Glutamatergic neuron (in vitro differentiated cells): ENCODE measurements at regions not wholly inside any gene's neighbourhood (a gene's known extent, or its start where the extent isn't known, plus 50 kb on each side); places are given as distances from the start of the nearest gene placed in this dataset.

ENCODE experiments used
- DNase-seq: peaks from one replicate; pipeline ENCODE4 v3.0.0; 2022
- H3K27ac Mint-ChIP-seq: one replicate; pipeline ENCODE4 v1.8.0; 2020; ENCODE audit warnings: mild to moderate bottlenecking, mixed read lengths, inconsistent platforms; ENCODE audit not compliant: unreplicated experiment
- H3K27me3 Mint-ChIP-seq: one replicate; pipeline ENCODE4 v1.8.0; 2020; ENCODE audit warnings: mild to moderate bottlenecking, moderate library complexity, mixed read lengths, inconsistent platforms; ENCODE audit not compliant: unreplicated experiment
- H3K36me3 Mint-ChIP-seq: one replicate; pipeline ENCODE4 v1.8.0; 2020; ENCODE audit warnings: mild to moderate bottlenecking, mixed read lengths, inconsistent platforms; ENCODE audit not compliant: unreplicated experiment
- H3K4me1 Mint-ChIP-seq: one replicate; pipeline ENCODE4 v1.8.0; 2020; ENCODE audit warnings: mild to moderate bottlenecking, low read depth, mixed read lengths, inconsistent platforms; ENCODE audit not compliant: unreplicated experiment
- H3K4me3 Mint-ChIP-seq: one replicate; pipeline ENCODE4 v1.8.0; 2020; ENCODE audit warnings: mild to moderate bottlenecking, mixed read lengths, inconsistent platforms; ENCODE audit not compliant: unreplicated experiment
- H3K9me3 Mint-ChIP-seq: one replicate; pipeline ENCODE4 v1.8.0; 2020; ENCODE audit warnings: mild to moderate bottlenecking, moderate library complexity, mixed read lengths, inconsistent platforms; ENCODE audit not compliant: unreplicated experiment
- CTCF ChIP-seq: fragments of 200-600 bp; sonication (generic); IDR thresholded peaks from one replicate; pipeline ENCODE4 v1.5.0; 2021; ENCODE audit not compliant: partially characterized antibody, unreplicated experiment

DNA sequence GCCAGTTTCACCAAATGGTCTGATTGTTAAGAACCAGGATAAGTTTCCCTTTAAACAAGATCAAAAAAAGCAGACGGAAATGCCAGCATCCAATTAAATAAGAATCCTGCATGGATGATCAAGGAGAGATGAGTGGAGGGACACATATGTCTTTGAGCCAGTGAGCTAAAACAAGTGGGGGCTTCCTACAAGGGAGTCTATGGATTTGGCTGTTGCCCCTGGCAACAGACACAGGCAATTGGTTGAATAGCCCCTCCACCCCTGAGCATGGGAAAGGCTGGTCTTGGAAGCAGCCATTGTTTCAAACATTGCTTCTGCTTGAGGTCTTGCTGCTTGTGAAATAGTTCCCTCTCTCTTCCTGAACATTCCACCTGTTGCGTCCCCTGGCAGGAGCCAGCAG, 374.7 kb upstream of the ERCC4 start:
- no peak for TF ChIP-seq CTCF
- Mint-ChIP-seq H3K27me3 (peaks cover 3% of the 10 kb centered on the region), H3K9me3 (no peaks in the 10 kb centered on the region), H3K27ac (no peak overlapping the region), H3K4me1 (no peaks in the 10 kb centered on the region), H3K36me3 (no peaks in the 10 kb centered on the region), H3K4me3 (no peak overlapping the region)
- DNase-seq, result no peak

DNA sequence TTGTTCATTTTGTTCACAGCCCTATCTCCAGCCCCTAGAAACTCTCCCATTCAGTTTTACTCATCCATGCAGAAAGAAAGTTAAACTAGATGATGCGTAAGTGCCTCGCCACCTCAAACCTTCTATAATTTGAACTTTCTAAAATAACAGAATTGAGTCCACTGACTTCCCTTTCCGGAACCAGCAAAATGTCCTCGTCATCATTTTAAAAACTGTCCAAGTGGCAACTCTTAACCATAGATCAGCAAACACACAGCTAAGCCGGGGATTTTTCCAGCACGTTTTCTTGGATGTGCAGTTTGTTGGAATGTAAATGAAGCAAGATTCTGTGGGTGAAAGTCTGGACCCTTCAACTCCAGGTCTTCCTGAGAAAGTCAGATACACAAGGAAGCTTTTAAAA, 369.7 kb upstream of the ERCC4 start:
- Mint-ChIP-seq H3K4me1 (peaks cover 2% of the 10 kb centered on the region), H3K9me3 (no peaks in the 10 kb centered on the region), H3K4me3 (no peak overlapping the region), H3K27me3 (no peaks in the 10 kb centered on the region), H3K27ac (no peak overlapping the region), H3K36me3 (no peaks in the 10 kb centered on the region)
- TF ChIP-seq CTCF, result no peak
- no peak for DNase-seq

- peak; percentile 19 for TF ChIP-seq CTCF
- no peaks in the 10 kb centered on the region for H3K36me3 Mint-ChIP-seq
- H3K27ac Mint-ChIP-seq, result no peak overlapping the region
- H3K4me3 Mint-ChIP-seq, result no peak overlapping the region
- H3K27me3 Mint-ChIP-seq, result no peaks in the 10 kb centered on the region
- H3K9me3 Mint-ChIP-seq, result no peaks in the 10 kb centered on the region
- H3K4me1 Mint-ChIP-seq, result peaks cover 2% of the 10 kb centered on the region
- no peak for DNase-seq
These were observed 367.6 kb upstream of the ERCC4 start for GRCh38 chr16:13552062-13552959.

DNA sequence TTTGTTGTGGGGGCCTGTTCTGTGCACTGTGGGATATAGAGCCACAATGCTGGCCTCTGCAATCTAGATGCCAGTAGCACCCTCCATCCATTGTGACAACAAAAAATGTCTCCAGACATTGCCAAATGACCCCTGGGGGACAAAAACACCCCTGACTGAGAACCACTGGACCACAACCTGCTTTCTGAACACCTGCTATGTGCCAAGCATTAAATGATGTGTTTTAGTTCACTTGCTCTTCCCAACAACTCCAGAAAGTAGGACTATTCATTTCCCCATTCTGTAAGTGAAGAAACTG, 367.0 kb upstream of the ERCC4 start:
- H3K4me1 Mint-ChIP-seq, result peaks cover 2% of the 10 kb centered on the region
- H3K9me3 Mint-ChIP-seq, result no peaks in the 10 kb centered on the region
- H3K36me3 Mint-ChIP-seq, result no peaks in the 10 kb centered on the region
- TF ChIP-seq CTCF, result no peak
- no peak overlapping the region for H3K27ac Mint-ChIP-seq
- no peak overlapping the region for H3K4me3 Mint-ChIP-seq
- no peak for DNase-seq
- no peaks in the 10 kb centered on the region for H3K27me3 Mint-ChIP-seq

GRCh38 chr16:13553453-13553985, 366.4 kb upstream of the ERCC4 start:
- no peaks in the 10 kb centered on the region for H3K36me3 Mint-ChIP-seq
- TF ChIP-seq CTCF, result no peak

More at GRCh38 chr16:13553453-13553985, 366.4 kb upstream of the ERCC4 start:
- no peak for DNase-seq
- H3K4me3 Mint-ChIP-seq, result no peak overlapping the region
- no peaks in the 10 kb centered on the region for H3K27me3 Mint-ChIP-seq
- no peaks in the 10 kb centered on the region for H3K9me3 Mint-ChIP-seq
- no peak overlapping the region for H3K27ac Mint-ChIP-seq
- H3K4me1 Mint-ChIP-seq, result peaks cover 2% of the 10 kb centered on the region
